HG02884 (cell line): ENCODE measurements at regions not wholly inside any gene's neighbourhood (a gene's known extent, or its start where the extent isn't known, plus 50 kb on each side); places are given as distances from the start of the nearest gene placed in this dataset.
A peak's percentile ranks its signal among the peaks of the same experiment; 100 is the strongest.
"Not testable (repeated sequence)": the region's sequence is repeated elsewhere in the genome, so short reads cannot be mapped to it uniquely, and the experiment has no call there.

Source experiments
- ATAC-seq: cut with Tn5 transposase; IDR thresholded peaks from one replicate; pipeline ENCODE4 v1.9.1; 2021; ENCODE audit warnings: mild to moderate bottlenecking, moderate library complexity; ENCODE audit not compliant: unreplicated experiment

- ATAC-seq = peak; percentile 61
These were observed 459.5 kb downstream of the DIPK2A start for GRCh38 chr3:144431134-144431533.

GRCh38 chr3:144433006-144433405 lies 461.4 kb downstream of the DIPK2A start:
- no peak for ATAC-seq

- ATAC-seq = peak; percentile 47
These were observed 466.4 kb downstream of the DIPK2A start for GRCh38 chr3:144437989-144438388.

- no peak for ATAC-seq
These were observed 472.4 kb downstream of the DIPK2A start for GRCh38 chr3:144444061-144444460.

GRCh38 chr3:144444546-144444945 lies 472.9 kb downstream of the DIPK2A start:
- ATAC-seq = no peak

- no peak for ATAC-seq
These were observed 484.3 kb downstream of the DIPK2A start for GRCh38 chr3:144455841-144456440.

- no peak for ATAC-seq
These were observed 486.1 kb downstream of the DIPK2A start for GRCh38 chr3:144457758-144458157.

GRCh38 chr3:144458283-144458682 lies 486.7 kb downstream of the DIPK2A start:
- ATAC-seq = no peak

GRCh38 chr3:144462337-144462736 lies 490.7 kb downstream of the DIPK2A start:
- ATAC-seq = no peak

- ATAC-seq = no peak
These were observed 492.3 kb downstream of the DIPK2A start for GRCh38 chr3:144463911-144464310.

- no peak for ATAC-seq
These were observed 494.5 kb downstream of the DIPK2A start for GRCh38 chr3:144466114-144466513.

- no peak for ATAC-seq
These were observed 494.9 kb downstream of the DIPK2A start for GRCh38 chr3:144466540-144466939.

GRCh38 chr3:144470666-144471065 lies 499.0 kb downstream of the DIPK2A start:
- ATAC-seq = no peak

- ATAC-seq = no peak
These were observed 506.0 kb downstream of the DIPK2A start for GRCh38 chr3:144477593-144477992.

GRCh38 chr3:144480416-144480919 lies 508.8 kb downstream of the DIPK2A start:
- ATAC-seq = no peak

- peak; percentile 76 for ATAC-seq
These were observed 511.3 kb downstream of the DIPK2A start for GRCh38 chr3:144482876-144483275.

GRCh38 chr3:144487011-144487410 lies 515.4 kb downstream of the DIPK2A start:
- ATAC-seq = no peak

GRCh38 chr3:144488927-144489326 lies 517.3 kb downstream of the DIPK2A start:
- no peak for ATAC-seq

GRCh38 chr3:144491333-144491732 lies 519.7 kb downstream of the DIPK2A start:
- no peak for ATAC-seq

- not testable (repeated sequence) for ATAC-seq
These were observed 523.0 kb downstream of the DIPK2A start for GRCh38 chr3:144494651-144495050.

- no peak for ATAC-seq
These were observed 524.7 kb downstream of the DIPK2A start for GRCh38 chr3:144496141-144496835.

- no peak for ATAC-seq
These were observed 525.8 kb downstream of the DIPK2A start for GRCh38 chr3:144497452-144497851.
